ENCODE measurements at regions not wholly inside any gene's neighbourhood (a gene's known extent, or its start where the extent isn't known, plus 50 kb on each side); places are given as distances from the start of the nearest gene placed in this dataset.

DNA sequence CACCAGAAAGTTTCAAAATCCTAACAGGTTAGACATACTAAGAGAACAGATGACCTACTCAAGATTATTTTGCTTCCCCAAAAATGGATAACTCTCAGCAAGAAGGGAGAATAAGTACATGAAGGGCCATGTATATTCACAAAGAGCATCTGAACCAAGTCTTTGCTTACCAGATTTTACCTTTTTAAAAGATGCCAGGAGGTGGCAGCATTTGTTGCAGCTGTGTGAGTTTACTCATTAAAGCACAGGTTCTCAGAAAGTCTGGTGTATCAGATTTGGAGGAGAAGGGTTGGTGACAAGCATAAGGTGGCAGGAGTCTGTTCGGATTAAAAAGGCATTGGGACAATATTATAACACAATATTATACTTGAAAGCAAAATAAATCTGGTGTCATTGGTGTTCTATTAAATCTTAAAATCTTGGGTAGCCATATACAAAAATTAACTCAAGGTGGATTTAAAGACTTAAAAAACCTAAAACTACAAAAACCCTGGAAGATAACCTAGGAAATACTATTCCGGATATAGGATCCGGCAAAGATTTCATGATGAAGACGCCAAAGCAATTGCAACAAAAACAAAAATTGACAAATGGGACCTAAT, 51.3 kb upstream of the NFKB1 start (continued):
- TF ChIP-seq, protein P1, sequence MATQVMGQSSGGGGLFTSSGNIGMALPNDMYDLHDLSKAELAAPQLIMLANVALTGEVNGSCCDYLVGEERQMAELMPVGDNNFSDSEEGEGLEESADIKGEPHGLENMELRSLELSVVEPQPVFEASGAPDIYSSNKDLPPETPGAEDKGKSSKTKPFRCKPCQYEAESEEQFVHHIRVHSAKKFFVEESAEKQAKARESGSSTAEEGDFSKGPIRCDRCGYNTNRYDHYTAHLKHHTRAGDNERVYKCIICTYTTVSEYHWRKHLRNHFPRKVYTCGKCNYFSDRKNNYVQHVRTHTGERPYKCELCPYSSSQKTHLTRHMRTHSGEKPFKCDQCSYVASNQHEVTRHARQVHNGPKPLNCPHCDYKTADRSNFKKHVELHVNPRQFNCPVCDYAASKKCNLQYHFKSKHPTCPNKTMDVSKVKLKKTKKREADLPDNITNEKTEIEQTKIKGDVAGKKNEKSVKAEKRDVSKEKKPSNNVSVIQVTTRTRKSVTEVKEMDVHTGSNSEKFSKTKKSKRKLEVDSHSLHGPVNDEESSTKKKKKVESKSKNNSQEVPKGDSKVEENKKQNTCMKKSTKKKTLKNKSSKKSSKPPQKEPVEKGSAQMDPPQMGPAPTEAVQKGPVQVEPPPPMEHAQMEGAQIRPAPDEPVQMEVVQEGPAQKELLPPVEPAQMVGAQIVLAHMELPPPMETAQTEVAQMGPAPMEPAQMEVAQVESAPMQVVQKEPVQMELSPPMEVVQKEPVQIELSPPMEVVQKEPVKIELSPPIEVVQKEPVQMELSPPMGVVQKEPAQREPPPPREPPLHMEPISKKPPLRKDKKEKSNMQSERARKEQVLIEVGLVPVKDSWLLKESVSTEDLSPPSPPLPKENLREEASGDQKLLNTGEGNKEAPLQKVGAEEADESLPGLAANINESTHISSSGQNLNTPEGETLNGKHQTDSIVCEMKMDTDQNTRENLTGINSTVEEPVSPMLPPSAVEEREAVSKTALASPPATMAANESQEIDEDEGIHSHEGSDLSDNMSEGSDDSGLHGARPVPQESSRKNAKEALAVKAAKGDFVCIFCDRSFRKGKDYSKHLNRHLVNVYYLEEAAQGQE (IDR thresholded peaks at IDR 0.05; ENCODE audit: low read depth): no peak
- TF ChIP-seq ZNF274 (IDR thresholded peaks at IDR 0.05; ENCODE audit: low read depth, low read length) (no peak), ZFX (IDR thresholded peaks at IDR 0.05) (no peak)

DNA sequence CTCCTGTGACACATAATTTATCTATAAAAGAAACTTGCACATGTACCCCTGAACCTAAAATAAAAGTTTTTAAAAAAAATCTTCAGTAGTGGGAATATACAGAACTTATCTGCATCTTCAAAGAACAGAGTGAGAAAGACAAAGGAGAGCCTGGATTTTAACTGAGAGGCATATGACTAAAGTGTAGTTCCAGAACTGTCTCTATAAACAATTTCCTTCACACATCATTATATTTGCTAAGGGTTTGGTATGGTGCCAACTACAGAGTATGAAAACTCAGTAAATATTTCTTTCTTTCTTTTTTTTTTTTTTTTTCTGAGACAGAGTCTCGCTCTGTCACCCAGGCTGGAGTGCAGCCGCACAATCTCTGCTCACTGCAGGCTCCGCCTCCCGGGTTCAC, 49.9 kb upstream of the NFKB1 start:
- Histone ChIP-seq H3K27me3 (ENCODE audit: insufficient read depth, low read length) (no peaks in the 10 kb centered on the region), H3K79me2 (ENCODE audit: insufficient read depth, low read length) (no peaks in the 10 kb centered on the region), H3K9me3 (ENCODE audit: control insufficient read depth in 1 of 2, insufficient read depth in 1 of 2, low read depth in 1 of 2, low read length in 2 of 2) (no peaks in the 10 kb centered on the region), H2AFZ (ENCODE audit: low read depth, low read length, poor library complexity, severe bottlenecking) (no peak overlapping the region), H4K20me1 (ENCODE audit: insufficient read depth) (no peaks in the 10 kb centered on the region), H3K4me2 (ENCODE audit: low read length) (no peak overlapping the region), H3K4me3 (replicated peaks in 1 of 2; ENCODE audit: low read depth in 1 of 2, low read length in 2 of 2) (no peak overlapping the region), H3K9ac (ENCODE audit: low read length) (no peak overlapping the region), H3K36me3 (ENCODE audit: control insufficient read depth in 1 of 2, insufficient read depth in 2 of 2, low read length in 2 of 2) (no peaks in the 10 kb centered on the region), H3K27ac (ENCODE audit: low read depth, low read length) (no peak overlapping the region), H3K4me1 (ENCODE audit: control insufficient read depth in 1 of 2, insufficient read depth in 2 of 2, low read length in 2 of 2) (no peaks in the 10 kb centered on the region), H3K9me2 (ENCODE audit: insufficient read depth) (no peaks in the 10 kb centered on the region)
- no TSS peak for BruUV-seq (replicated peaks)
- ChIA-PET CTCF (no interaction called here), RAD21 (ENCODE audit: low non-redundant PET in 1 of 2, low total read pairs in 2 of 2, uncharacterized antibody in 2 of 2, unreplicated experiment in 2 of 2) (no interaction called here), POLR2A (no interaction called here)
- intact Hi-C loops (cut with micrococcal nuclease): loop anchor here (2.0 to 5.0 kb wide), 2 partner anchors 558 to 641 kb away; no protein-coding TSS in a partner anchor
- DNase-seq (ENCODE audit: low read depth, low spot score): no peak
- no peak for ATAC-seq
- TF ChIP-seq, protein P2, sequence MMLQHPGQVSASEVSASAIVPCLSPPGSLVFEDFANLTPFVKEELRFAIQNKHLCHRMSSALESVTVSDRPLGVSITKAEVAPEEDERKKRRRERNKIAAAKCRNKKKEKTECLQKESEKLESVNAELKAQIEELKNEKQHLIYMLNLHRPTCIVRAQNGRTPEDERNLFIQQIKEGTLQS (IDR thresholded peaks at IDR 0.05): no peak
- no peak for TF ChIP-seq TCF7L2 (IDR thresholded peaks at IDR 0.05; ENCODE audit: borderline replicate concordance, extremely low read depth, insufficient read depth, insufficient read length)
- TF ChIP-seq, protein P3, sequence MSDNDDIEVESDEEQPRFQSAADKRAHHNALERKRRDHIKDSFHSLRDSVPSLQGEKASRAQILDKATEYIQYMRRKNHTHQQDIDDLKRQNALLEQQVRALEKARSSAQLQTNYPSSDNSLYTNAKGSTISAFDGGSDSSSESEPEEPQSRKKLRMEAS (IDR thresholded peaks at IDR 0.05): no peak
- TF ChIP-seq ZFX (IDR thresholded peaks at IDR 0.05): no peak
- no peak for TF ChIP-seq POLR2A (IDR thresholded peaks at IDR 0.05; ENCODE audit: borderline replicate concordance, extremely low read depth, insufficient read depth, insufficient read length)
- TF ChIP-seq RAD21 (IDR thresholded peaks at IDR 0.05; ENCODE audit: low read depth): no peak
- no peak for TF ChIP-seq EZH2phosphoT487 (IDR thresholded peaks at IDR 0.05; ENCODE audit: borderline replicate concordance)
- TF ChIP-seq, protein P1 (IDR thresholded peaks at IDR 0.05; ENCODE audit: low read depth): no peak
- TF ChIP-seq, protein P4, sequence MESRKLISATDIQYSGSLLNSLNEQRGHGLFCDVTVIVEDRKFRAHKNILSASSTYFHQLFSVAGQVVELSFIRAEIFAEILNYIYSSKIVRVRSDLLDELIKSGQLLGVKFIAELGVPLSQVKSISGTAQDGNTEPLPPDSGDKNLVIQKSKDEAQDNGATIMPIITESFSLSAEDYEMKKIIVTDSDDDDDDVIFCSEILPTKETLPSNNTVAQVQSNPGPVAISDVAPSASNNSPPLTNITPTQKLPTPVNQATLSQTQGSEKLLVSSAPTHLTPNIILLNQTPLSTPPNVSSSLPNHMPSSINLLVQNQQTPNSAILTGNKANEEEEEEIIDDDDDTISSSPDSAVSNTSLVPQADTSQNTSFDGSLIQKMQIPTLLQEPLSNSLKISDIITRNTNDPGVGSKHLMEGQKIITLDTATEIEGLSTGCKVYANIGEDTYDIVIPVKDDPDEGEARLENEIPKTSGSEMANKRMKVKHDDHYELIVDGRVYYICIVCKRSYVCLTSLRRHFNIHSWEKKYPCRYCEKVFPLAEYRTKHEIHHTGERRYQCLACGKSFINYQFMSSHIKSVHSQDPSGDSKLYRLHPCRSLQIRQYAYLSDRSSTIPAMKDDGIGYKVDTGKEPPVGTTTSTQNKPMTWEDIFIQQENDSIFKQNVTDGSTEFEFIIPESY (IDR thresholded peaks at IDR 0.05; ENCODE audit: extremely low read depth, insufficient replicate concordance, low read length): no peak
- TF ChIP-seq CBX3 (IDR thresholded peaks at IDR 0.05; ENCODE audit: low read depth): no peak
- TF ChIP-seq JUND (IDR thresholded peaks at IDR 0.05): no peak
- TF ChIP-seq SRF (IDR thresholded peaks at IDR 0.05; ENCODE audit: low read depth): no peak
- TF ChIP-seq EZH2 (IDR thresholded peaks at IDR 0.05): no peak
- no peak for TF ChIP-seq ZNF274 (IDR thresholded peaks at IDR 0.05; ENCODE audit: low read depth, low read length)
- TF ChIP-seq CEBPB (IDR thresholded peaks at IDR 0.05; ENCODE audit: low read depth): no peak
- no peak for TF ChIP-seq EGR1 (IDR thresholded peaks at IDR 0.05; ENCODE audit: low read depth)
